ENCODE measurements at regions not wholly inside any gene's neighbourhood (a gene's known extent, or its start where the extent isn't known, plus 50 kb on each side); places are given as distances from the start of the nearest gene placed in this dataset.

DNA sequence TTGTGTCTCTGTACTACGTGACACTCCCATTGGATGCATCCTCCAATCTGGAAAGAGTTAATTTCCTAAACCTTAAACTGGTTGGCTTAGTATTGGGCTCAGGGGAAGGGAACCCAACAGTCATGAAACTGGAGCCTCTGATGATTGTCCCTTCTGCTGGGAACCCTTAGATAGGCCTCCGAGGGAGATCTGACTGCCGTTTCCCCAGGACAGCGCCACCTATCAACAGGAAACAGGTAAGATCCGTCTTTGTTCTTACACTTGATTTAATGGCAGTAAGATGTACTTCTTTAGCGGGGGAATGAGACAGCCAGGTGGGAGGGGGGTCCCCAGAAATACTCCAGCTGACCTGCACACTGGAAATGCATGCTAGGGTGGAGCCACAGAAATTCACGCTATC lies 1749.6 kb downstream of the SI start:
- Mint-ChIP-seq H3K36me3 (ENCODE audit: low read depth) (no peaks in the 10 kb centered on the region), H3K27ac (no peak overlapping the region), H3K4me3 (no peak overlapping the region), H3K9me3 (peaks cover 13% of the 10 kb centered on the region), H3K27me3 (no peaks in the 10 kb centered on the region), H3K4me1 (no peaks in the 10 kb centered on the region)
- CTCF ChIA-PET = no interaction called here
- POLR2A ChIA-PET = no interaction called here
- no peak for DNase-seq

DNA sequence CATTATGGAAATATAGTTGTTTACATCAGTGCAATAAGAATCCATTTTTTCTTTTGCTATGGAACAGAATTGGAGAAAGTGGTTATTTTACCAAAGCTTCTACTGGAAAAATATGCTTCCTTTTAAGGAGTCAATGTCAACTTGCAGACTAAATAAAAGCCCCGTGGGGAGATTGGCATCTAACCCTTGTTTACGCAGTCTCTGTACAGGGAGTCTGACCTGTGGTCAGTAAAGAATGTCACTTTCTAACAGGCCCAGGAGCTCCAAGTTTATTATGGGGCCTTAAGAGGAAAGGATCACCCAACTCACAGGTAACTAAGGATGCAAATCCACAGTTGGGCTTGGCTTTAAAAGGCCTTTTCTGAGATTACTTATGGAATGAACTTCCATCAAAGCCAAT lies 1751.2 kb downstream of the SI start:
- H3K4me1 Mint-ChIP-seq = no peaks in the 10 kb centered on the region
- POLR2A ChIA-PET = no interaction called here
- peaks cover 10% of the 10 kb centered on the region for H3K9me3 Mint-ChIP-seq
- H3K4me3 Mint-ChIP-seq = no peak overlapping the region
- no peaks in the 10 kb centered on the region for H3K36me3 Mint-ChIP-seq (ENCODE audit: low read depth)
- H3K27me3 Mint-ChIP-seq = no peaks in the 10 kb centered on the region
- no peak overlapping the region for H3K27ac Mint-ChIP-seq
- CTCF ChIA-PET = no interaction called here
- DNase-seq = no peak

DNA sequence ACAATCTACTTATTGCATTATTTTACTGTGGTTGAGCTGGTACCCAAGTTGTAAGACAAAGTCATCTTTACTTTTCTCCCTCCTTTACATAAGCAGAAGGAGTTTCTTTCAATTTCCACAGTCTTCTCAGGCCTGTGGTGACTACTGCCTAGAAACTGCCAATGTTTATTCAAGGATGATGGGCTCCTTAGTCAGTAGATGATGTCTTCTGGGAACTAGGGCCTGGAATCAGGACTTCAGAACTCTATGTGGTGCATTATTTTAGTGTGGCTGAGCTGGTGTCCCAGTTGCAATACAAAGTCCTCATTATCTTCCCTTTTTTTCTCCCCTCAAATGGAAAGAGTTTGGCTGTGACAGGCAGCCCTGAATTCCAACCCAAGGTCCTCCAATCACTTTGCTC lies 1762.5 kb downstream of the SI start:
- ChIA-PET POLR2A (no interaction called here), CTCF (no interaction called here)
- no peaks in the 10 kb centered on the region for H3K4me1 Mint-ChIP-seq
- no peak for DNase-seq
- peaks cover 4% of the 10 kb centered on the region for H3K9me3 Mint-ChIP-seq
- H3K36me3 Mint-ChIP-seq (ENCODE audit: low read depth) = no peaks in the 10 kb centered on the region
- H3K27ac Mint-ChIP-seq = no peak overlapping the region
- no peaks in the 10 kb centered on the region for H3K27me3 Mint-ChIP-seq
- no peak overlapping the region for H3K4me3 Mint-ChIP-seq

DNA sequence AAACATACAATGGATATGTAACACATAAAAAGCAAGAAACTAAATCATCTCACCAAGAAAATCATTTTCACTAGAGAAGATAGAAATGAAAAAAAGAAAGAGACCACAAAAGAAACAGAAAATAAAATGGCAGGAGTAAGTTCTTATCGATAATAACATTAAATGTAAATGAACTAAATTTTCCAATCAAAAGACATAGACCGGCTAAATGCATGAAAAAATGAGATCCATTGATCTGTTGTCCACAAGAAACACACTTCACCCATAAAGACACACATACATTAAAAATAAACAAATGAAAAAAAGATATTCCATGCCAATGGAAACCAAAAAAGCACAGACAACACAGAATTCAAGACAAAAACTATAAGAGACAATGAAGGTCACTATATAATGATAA lies 1771.9 kb downstream of the SI start:
- H3K9me3 Mint-ChIP-seq = peaks cover 17% of the 10 kb centered on the region
- H3K4me3 Mint-ChIP-seq = no peak overlapping the region
- no peaks in the 10 kb centered on the region for H3K27me3 Mint-ChIP-seq
- ChIA-PET POLR2A (no interaction called here), CTCF (no interaction called here)
- no peak for DNase-seq
- H3K36me3 Mint-ChIP-seq (ENCODE audit: low read depth) = no peaks in the 10 kb centered on the region
- H3K4me1 Mint-ChIP-seq = no peaks in the 10 kb centered on the region
- no peak overlapping the region for H3K27ac Mint-ChIP-seq

DNA sequence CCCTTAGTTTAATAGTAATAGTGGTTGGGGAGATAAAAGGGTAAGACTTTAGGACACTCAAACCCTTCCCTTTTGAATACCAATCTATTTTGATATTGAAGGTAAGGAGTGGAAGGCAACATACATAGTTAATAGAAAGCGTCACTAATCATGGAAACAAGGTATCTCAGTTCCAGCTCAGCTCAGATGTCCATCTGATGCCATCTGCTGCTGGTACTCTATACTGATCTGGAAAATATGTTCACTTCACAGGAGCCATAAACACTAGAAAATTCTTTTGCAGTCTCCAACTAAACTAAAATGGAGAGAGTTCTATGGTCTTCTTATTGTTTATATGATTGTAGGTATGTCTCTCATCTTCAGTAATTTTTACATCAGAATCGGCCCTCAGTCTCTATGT lies 1777.1 kb downstream of the OTOL1 start:
- H3K27ac Mint-ChIP-seq = no peak overlapping the region
- no peak for DNase-seq
- no peaks in the 10 kb centered on the region for H3K27me3 Mint-ChIP-seq
- no peak overlapping the region for H3K4me3 Mint-ChIP-seq
- ChIA-PET POLR2A (no interaction called here), CTCF (no interaction called here)
- H3K4me1 Mint-ChIP-seq = no peaks in the 10 kb centered on the region
- no peaks in the 10 kb centered on the region for H3K9me3 Mint-ChIP-seq
- H3K36me3 Mint-ChIP-seq (ENCODE audit: low read depth) = no peaks in the 10 kb centered on the region

DNA sequence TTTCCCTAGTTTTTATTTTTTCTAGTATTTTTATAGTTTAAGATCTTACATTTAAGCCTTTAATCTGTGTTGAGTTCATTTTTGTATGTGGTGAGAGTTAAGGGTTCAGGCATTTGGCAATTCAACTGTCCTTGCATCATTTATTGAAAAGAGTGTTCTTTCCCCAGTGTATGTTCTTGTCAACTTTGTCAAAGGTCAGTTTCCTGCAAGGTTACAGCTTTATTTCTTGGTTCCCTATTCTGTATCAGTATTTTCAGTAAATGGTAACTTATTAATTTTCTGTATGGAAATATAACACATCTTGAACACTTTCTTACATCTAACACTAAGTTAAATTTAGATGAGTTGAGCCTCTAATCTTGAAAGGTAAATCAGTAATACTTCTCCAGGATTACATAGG lies 1770.1 kb downstream of the OTOL1 start:
- no peaks in the 10 kb centered on the region for H3K4me1 Mint-ChIP-seq
- no peaks in the 10 kb centered on the region for H3K36me3 Mint-ChIP-seq (ENCODE audit: low read depth)
- CTCF ChIA-PET = no interaction called here
- H3K9me3 Mint-ChIP-seq = peaks cover 21% of the 10 kb centered on the region
- no peaks in the 10 kb centered on the region for H3K27me3 Mint-ChIP-seq
- DNase-seq = no peak
- H3K27ac Mint-ChIP-seq = no peak overlapping the region
- no peak overlapping the region for H3K4me3 Mint-ChIP-seq
- POLR2A ChIA-PET = no interaction called here

DNA sequence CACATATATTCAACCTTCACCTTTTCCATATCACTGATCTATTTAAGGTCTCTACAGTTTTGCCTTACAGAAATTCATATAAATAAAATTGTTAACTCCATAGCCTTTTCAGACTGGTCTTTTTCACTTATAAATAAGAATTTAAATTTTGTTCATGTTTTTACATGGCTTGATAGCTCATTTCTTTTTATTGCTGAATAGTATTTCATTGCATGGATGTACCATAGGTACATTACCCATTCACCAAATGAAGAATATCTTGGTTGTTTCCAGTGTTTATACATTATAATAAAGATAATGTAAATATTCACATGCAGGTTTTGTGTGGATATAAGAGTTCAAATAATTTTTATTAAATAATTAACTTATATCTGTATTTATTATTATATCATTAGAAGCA lies 1765.0 kb downstream of the OTOL1 start:
- Mint-ChIP-seq H3K9me3 (peaks cover 16% of the 10 kb centered on the region), H3K27ac (no peak overlapping the region), H3K27me3 (no peaks in the 10 kb centered on the region), H3K4me3 (no peak overlapping the region), H3K36me3 (ENCODE audit: low read depth) (no peaks in the 10 kb centered on the region), H3K4me1 (no peaks in the 10 kb centered on the region)
- DNase-seq = no peak
- POLR2A ChIA-PET = no interaction called here
- CTCF ChIA-PET = no interaction called here

DNA sequence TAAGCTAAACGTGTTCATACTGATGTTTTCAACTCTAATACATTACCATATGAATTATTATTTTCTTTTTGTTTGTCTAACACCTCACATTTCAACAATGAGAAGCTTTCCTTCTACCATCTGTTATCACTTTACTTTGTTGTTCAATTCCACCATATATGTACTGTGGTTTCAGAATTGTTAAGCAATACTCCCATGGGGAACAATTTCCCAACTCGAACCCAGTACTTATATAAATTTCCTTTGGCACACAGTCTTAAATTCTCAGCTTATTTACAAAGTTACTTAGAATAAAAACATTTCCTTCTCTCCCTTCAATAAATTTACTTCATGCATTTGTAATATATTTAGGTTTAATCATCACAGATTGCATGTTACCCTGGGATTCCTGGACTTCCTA lies 1764.4 kb downstream of the OTOL1 start:
- H3K27ac Mint-ChIP-seq = no peak overlapping the region
- POLR2A ChIA-PET = no interaction called here
- DNase-seq = no peak
- peaks cover 13% of the 10 kb centered on the region for H3K9me3 Mint-ChIP-seq
- H3K36me3 Mint-ChIP-seq (ENCODE audit: low read depth) = no peaks in the 10 kb centered on the region
- CTCF ChIA-PET = no interaction called here
- H3K27me3 Mint-ChIP-seq = no peaks in the 10 kb centered on the region
- no peak overlapping the region for H3K4me3 Mint-ChIP-seq
- H3K4me1 Mint-ChIP-seq = no peaks in the 10 kb centered on the region

DNA sequence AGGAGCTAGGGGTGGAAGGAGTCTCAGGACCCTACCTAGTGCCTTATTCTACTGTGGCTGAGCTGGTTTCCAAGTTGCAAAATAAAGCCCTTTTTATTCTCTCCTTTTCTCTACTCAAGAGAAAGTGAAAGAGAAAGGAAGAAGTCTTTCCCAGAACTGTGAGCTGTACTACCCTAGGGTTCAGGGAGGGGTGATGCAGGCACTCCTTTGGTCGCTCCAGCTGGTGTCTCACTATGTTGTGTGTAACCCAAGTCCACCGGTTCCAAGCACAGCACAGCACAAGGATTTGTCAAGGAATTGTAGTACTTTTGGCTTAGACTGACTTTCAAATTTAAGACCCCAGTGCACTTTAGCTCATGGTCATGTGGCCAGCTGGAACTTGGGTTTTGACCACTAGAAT lies 1721.7 kb downstream of the OTOL1 start:
- Mint-ChIP-seq H3K4me3 (no peak overlapping the region), H3K36me3 (ENCODE audit: low read depth) (no peaks in the 10 kb centered on the region), H3K27me3 (no peaks in the 10 kb centered on the region), H3K4me1 (no peaks in the 10 kb centered on the region), H3K9me3 (peaks cover 10% of the 10 kb centered on the region), H3K27ac (no peak overlapping the region)
- ChIA-PET CTCF (no interaction called here), POLR2A (no interaction called here)
- DNase-seq = no peak

DNA sequence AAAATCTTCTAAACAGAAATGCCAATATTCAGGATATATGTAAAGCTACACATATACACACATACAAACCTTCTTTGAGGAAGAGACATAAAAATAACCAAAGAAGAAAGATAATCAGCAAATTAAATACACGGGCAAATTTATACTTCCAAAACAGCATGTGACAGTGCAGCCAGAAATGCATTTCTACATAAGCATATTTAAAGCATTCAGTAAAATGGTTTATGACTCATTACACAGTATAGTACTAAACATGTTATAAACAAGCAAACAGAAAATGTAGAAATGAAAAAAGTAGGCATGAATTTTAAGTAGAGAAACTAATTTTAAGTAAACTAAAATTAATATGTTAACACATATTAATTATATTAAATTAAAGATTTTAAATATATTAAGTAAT lies 1717.2 kb downstream of the OTOL1 start:
- H3K27me3 Mint-ChIP-seq = no peaks in the 10 kb centered on the region
- no peaks in the 10 kb centered on the region for H3K36me3 Mint-ChIP-seq (ENCODE audit: low read depth)
- no peaks in the 10 kb centered on the region for H3K4me1 Mint-ChIP-seq
- ChIA-PET CTCF (no interaction called here), POLR2A (no interaction called here)
- H3K27ac Mint-ChIP-seq = no peak overlapping the region
- H3K4me3 Mint-ChIP-seq = no peak overlapping the region
- no peak for DNase-seq
- H3K9me3 Mint-ChIP-seq = peaks cover 5% of the 10 kb centered on the region

DNA sequence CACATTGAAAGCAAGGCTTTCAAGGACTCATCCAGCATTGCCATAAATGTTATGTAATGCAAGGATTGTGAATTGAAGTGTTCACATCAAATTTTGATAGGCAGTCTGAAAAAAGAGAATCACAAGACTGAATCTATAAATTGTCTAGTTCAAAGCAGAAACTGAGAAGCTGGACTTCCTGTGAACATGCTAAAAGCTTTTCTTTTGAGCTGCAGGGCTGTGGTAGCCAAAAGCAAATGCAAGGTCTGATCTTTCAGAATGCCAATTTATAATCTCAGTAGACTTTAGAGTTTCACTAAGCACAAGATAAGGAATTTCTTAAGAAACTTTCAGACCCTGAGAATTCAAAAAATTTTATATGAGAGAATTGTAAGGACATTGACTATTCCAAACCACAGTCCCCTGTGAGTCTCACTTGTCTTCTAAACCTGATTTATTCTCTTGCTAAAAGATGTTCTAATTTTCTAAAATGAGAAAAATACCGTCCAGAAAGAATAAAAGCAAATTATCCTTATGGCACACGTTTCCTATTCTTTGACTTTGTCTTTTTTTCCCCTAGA lies 1700.3 kb downstream of the OTOL1 start:
- Mint-ChIP-seq H3K27ac (no peak overlapping the region), H3K4me3 (no peak overlapping the region), H3K9me3 (no peaks in the 10 kb centered on the region), H3K4me1 (no peaks in the 10 kb centered on the region), H3K36me3 (ENCODE audit: low read depth) (no peaks in the 10 kb centered on the region), H3K27me3 (no peaks in the 10 kb centered on the region)
- ChIA-PET POLR2A (no interaction called here), CTCF (no interaction called here)
- no peak for DNase-seq

DNA sequence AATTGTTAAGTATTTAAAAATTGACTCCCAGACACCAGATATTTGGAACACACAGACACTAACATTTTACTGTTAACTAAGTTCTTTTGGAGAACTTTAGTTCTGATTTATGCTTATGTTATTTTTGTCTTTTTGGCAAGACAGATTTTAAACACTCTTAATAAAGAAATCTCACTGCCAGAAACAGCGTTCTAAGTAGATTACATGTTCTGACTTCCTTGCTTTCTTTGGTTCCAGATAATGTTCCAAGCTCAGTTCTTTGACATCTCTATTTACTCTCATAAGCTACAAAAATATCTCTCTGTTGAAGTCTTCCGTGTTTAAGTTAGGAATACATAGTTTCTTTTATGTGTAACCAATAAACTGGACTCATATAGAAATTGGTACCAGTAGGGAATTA lies 1699.6 kb downstream of the OTOL1 start:
- H3K36me3 Mint-ChIP-seq (ENCODE audit: low read depth) = no peaks in the 10 kb centered on the region
- ChIA-PET CTCF (no interaction called here), POLR2A (no interaction called here)
- H3K9me3 Mint-ChIP-seq = no peaks in the 10 kb centered on the region
- no peaks in the 10 kb centered on the region for H3K4me1 Mint-ChIP-seq
- H3K4me3 Mint-ChIP-seq = no peak overlapping the region
- DNase-seq = no peak
- no peaks in the 10 kb centered on the region for H3K27me3 Mint-ChIP-seq
- H3K27ac Mint-ChIP-seq = no peak overlapping the region

DNA sequence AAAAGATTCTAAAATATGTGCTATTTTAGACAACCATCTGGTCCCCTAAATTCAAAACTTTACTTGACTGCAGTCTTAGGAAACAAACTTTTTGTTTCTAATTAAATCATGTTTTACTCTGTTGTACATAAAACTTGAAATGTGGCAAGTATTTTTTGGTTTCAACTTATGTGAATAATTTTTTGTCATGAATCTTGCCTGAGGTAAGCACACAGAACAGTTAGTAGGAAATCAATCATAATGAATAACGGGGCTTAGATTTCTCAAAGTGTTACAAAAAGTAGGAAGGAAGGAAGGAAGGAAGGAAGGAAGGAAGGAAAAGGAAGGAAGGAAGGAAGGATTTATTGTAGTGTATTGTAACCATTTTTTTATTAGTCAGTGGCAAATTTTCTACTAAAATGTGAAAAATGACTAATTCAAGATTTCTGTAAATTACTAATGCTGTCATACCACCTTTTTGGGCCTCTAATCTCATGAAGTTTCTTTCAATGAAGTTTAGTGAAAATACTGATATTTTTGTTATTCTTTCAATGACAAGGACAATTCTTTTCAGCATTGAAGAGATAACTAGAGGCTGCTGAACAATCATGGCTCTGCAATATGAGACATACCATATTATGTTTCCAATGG lies 1689.2 kb downstream of the OTOL1 start:
- Mint-ChIP-seq H3K4me3 (no peak overlapping the region), H3K36me3 (ENCODE audit: low read depth) (no peaks in the 10 kb centered on the region), H3K27me3 (no peaks in the 10 kb centered on the region), H3K27ac (no peak overlapping the region), H3K9me3 (peaks cover 7% of the 10 kb centered on the region), H3K4me1 (no peaks in the 10 kb centered on the region)
- DNase-seq = no peak
- ChIA-PET POLR2A (no interaction called here), CTCF (no interaction called here)

DNA sequence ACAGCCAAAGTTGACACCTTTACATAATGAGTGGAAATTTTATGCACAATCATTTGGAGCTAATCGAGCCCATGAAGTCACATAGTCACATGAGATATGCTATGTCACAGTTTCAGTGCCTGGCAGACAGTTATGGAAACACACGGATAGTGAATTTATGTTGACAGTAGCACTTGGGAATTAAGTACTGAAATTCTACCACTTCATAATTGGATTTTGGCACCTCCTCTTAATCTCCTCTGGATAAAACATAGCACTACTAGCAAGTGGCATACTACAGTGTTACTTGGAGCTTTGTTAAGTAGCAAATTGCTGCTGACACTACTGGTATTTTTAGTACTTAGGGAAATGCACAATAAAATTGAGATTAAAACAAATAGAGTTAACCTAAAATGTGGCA lies 1679.4 kb downstream of the OTOL1 start:
- peaks cover 5% of the 10 kb centered on the region for H3K9me3 Mint-ChIP-seq
- DNase-seq = no peak
- no peaks in the 10 kb centered on the region for H3K36me3 Mint-ChIP-seq (ENCODE audit: low read depth)
- H3K4me1 Mint-ChIP-seq = no peaks in the 10 kb centered on the region
- ChIA-PET POLR2A (no interaction called here), CTCF (no interaction called here)
- H3K4me3 Mint-ChIP-seq = no peak overlapping the region
- H3K27me3 Mint-ChIP-seq = no peaks in the 10 kb centered on the region
- no peak overlapping the region for H3K27ac Mint-ChIP-seq

Data from activated CD4-positive, alpha-beta T cell treated with anti-CD3 and anti-CD28 coated beads, Interleukin-2, amount 10 ng/mL, durations not matched to agents 7 days and 5 days (primary cell).